COLO668 (cell line): ENCODE measurements at regions not wholly inside any gene's neighbourhood (a gene's known extent, or its start where the extent isn't known, plus 50 kb on each side); places are given as distances from the start of the nearest gene placed in this dataset.
A peak's percentile ranks its signal among the peaks of the same experiment; 100 is the strongest.
"Not testable (repeated sequence)": the region's sequence is repeated elsewhere in the genome, so short reads cannot be mapped to it uniquely, and the experiment has no call there.

ENCODE experiments used
- DNase-seq: peaks from one replicate; lab custom pipeline; 2025; ENCODE audit not compliant: unreplicated experiment; lab: John Stamatoyannopoulos, UW

GRCh38 chr12:67758521-67758920, 110.0 kb downstream of the DYRK2 start:
- no peak for DNase-seq

DNA sequence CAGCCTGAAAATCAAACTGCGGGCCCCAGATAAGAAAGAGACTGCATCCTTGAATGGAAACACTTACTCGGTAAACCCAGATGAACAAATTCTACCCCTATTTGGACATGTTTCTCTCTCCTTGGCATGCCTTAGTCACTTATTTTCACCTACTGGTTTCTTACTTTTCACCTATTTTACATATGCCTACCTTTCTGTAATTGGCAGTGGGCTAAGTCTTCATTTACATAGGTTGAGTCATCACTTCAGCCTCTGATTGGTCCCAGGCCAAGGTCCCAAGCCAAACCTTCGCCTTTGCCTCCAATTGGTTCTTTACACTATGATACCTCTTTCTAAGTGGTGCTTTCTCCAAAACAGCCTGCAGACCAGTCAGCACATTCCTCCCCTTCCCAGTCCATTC, 111.3 kb downstream of the DYRK2 start:
- no peak for DNase-seq

DNA sequence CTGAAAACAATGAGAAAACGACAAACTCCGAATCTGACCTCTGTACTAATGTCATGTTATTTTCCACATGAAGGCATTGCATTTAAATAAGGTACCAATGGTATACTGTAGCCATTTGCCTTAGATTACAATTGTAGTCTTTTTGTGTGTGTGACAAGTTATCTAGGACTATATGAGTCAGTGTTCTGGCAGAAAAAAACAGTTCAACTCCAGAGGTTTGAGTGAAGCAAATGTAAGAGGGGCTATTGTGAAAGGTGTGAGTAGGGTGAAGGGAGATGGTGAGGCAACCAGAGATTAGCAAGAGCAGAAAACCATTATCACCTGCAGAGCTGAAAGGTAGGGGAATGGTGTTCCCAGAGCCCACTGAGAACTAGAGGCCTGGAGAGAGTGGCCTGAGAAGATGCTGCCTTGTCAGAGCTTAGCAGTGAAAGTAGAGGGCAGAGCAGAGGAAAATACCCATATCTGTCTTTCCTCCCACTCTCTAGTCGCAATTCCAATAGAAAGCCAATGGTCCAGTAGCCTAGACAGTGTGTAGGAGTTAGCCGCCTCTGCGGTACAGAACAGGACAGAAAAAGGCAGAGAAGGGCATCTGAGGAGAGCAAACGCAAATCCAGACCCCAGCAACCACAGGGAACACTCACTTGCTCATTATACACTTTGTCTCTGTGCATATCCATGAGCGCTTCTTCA, 112.2 kb downstream of the DYRK2 start:
- DNase-seq = no peak

GRCh38 chr12:67761566-67761965, 113.0 kb downstream of the DYRK2 start:
- DNase-seq = no peak

DNA sequence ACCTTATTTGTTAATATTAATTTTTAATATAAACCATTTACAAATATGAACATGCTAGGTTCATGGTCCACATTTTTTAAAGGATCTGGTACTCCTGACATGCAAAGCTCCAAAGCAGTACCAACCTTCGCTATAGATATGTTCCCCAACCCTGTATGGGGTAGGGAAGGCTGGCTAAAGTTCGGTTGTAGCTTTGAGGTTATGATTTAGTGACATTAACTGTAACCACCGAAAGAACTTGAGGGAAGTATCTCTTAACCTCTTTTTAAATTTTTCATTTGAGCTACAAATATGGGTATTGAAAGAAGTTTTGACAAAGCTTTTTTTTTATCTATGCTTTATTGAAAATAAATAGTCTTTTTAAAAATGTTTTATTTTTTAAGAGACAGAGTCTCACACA, 115.5 kb downstream of the DYRK2 start:
- no peak for DNase-seq

- no peak for DNase-seq
These were observed 116.5 kb downstream of the DYRK2 start for GRCh38 chr12:67764946-67765619.

DNA sequence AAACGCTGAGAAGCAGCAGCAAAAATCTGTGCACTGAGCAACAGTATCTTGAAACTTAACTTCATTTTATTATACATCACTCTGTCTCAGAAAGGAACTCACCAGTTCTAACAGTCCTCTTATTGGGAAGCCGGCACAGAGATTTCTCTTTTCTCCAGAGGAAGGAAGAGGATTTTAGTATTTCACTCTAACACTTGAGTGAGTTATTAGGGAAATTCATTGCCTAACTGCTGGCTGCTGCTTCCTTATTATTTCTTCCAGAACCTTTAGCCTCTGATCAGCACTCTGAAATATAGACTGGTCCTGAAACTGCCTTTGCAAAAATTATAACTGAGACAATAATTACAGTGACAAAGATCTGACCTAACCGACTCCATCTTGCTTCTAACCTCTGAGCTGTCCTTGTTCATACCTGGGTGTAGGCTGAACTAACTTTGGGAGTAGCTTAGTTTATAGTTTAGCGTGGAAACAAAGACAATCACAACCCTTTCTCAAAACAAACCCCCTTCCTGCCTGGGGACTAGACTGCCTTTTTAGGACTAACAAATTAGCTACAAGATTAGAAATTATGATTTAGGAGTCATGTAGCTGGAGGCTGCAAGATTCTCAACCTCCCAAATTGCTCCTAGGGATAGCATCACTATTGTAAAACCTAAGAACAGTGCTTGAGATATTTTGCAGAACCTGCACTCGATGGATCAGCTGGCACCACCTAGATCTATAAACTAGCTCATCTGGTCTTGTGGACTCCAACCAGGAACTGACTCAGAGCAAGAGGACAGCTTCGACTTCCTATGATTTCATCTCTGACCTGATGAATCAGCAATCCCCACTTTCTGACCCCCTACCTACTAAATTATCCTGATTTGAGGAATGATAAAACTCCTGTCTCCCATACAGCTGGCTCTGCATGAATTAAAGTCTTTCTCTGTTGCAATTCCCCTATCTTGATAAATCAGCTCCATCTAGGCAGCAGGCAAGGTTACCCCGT, 117.5 kb downstream of the DYRK2 start:
- DNase-seq = no peak

DNA sequence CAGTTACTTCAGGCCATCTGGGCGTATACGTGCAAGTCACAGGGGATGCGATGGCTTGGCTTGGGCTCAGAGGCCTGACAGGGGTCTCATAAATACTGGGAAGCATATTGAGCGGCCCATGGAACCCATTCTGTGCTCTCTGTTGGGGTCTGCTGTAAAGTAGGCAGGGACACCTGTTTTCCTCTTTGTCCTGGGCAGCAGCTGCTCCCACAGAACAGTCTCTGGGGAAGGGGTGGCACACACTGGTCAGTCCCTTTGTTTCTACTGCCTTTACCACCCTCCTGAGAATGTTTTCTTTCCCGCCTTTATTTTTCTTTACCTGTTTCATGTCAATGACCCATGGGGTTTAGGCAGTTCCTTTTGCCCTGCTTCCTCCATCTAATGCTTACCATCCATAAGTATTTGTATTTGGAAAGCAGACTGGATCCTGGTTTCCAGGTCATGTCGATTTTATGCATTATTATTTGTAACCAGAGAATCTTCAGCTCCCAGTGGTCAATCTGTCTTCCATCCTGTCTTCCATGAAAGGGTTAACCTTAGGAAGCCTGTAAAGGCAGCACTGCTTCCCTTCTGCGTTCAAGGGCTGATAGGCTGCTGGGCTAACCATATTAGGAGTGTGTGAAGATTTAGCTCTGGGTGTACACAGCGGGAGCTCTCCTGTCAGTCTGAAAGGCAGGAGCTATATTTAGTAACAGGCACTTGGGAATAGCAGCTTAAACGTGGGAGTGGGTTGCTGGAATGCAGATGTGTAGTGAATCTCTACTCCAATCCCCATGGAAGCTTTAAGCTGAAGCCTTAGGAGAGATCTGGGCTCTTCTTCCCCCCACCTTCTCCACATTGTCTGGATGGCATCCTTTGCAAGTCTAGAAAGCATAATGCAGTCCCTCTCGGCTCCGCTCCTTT, 124.0 kb downstream of the DYRK2 start:
- DNase-seq = no peak

DNA sequence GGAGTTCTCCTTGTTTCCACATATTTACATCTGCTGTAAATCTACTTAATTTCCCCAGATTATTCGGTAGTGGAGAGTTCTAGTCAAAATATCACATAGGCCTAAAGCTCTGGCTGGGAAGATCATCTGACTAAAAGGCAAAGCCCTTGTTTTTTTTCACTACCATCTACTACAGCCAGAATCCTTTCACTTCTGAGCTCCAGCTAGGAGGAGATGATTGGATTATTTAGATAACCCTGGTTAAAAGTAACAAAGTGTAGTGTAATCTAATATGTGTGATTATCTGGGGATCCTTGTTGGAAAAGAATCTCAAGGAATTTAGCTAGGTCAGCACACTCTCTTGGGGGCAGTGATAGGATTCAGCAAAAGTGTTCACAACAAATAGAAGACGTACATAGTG, 125.4 kb downstream of the DYRK2 start:
- DNase-seq = no peak

GRCh38 chr12:67774983-67775587, 126.5 kb downstream of the DYRK2 start:
- DNase-seq = no peak

GRCh38 chr12:67780580-67781084, 132.1 kb downstream of the DYRK2 start:
- DNase-seq = no peak

GRCh38 chr12:67782573-67782972, 134.0 kb downstream of the DYRK2 start:
- DNase-seq = no peak

GRCh38 chr12:67783393-67783792, 134.8 kb downstream of the DYRK2 start:
- DNase-seq = no peak

GRCh38 chr12:67784831-67785230, 136.3 kb downstream of the DYRK2 start:
- no peak for DNase-seq

GRCh38 chr12:67786086-67786485, 137.5 kb downstream of the DYRK2 start:
- DNase-seq = no peak

DNA sequence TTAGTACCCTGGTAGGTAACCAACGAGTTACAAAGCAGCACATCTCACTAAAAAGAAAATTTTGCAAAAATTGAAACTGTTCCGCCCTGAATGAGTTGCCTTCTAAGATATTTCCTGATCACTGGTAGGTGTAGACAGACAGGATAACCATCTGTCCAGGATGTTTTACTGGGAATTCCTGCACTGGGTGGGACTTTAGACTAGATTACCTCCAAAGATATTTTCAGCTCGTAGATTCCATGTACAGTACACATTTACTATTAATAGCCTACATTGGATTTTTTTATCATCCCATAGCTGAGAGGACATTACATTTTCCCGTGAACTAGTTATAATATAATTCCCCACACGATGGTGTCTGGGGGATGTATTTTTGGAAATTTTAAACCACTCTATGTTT, 139.6 kb downstream of the DYRK2 start:
- DNase-seq = no peak

DNA sequence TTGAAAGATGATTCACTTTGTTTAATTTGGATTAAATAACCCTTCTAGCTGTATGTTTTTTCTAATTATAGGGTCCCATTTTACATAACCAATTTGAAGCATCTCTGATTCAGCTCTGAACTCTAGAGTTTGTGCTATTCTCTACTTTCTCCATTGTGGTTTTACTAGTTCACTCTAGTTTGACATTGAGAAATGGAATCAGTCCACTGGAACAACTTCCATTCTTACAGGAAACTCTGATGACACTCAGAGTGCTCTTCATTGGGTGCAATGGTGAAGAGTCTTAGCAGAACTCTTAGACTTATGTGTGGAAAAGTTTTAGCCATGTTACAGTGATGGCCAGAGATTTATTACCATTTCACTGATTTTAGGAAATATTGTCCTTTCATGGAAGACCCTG, 140.7 kb downstream of the DYRK2 start:
- DNase-seq = no peak

- peak; percentile 53 for DNase-seq
These were observed 142.1 kb downstream of the DYRK2 start for GRCh38 chr12:67790660-67791059.

GRCh38 chr12:67791362-67791761, 142.8 kb downstream of the DYRK2 start:
- not testable (repeated sequence) for DNase-seq

DNA sequence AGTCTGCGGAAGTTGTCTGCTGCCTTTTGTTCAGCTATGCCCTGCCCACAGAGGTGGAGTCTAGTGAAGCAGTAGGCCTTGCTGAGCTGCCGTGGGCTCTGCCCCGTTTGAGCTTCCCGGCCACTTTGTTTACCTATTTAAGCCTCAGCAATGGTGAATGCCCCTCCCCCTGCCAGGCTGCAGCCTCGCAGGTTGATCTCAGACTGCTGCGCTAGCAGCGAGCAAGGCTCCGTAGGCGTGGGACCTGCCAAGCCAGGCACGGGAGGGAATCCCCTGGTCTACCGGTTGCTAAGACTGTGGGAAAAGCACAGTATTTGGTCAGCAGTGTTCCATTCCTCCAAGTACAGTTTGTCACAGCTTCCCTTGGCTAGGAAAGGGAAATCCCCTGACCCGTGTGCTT, 143.6 kb downstream of the DYRK2 start:
- DNase-seq = no peak
